Amniotic stem cell (primary cell): ENCODE measurements at regions not wholly inside any gene's neighbourhood (a gene's known extent, or its start where the extent isn't known, plus 50 kb on each side); places are given as distances from the start of the nearest gene placed in this dataset.
"Not testable (repeated sequence)": the region's sequence is repeated elsewhere in the genome, so short reads cannot be mapped to it uniquely, and the experiment has no call there.

Source experiments
- DNase-seq: peaks from one replicate; lab custom pipeline; 2025; lab: John Stamatoyannopoulos, UW

- DNase-seq, result no peak
Measured at GRCh38 chr7:43044511-43044910, 67.9 kb upstream of the HECW1 start.

- DNase-seq, result no peak
Measured at GRCh38 chr7:43054052-43054722, 58.3 kb upstream of the HECW1 start.

GRCh38 chr7:43057141-43057540, 55.3 kb upstream of the HECW1 start:
- no peak for DNase-seq

- no peak for DNase-seq
Measured at GRCh38 chr7:43058271-43059066, 54.0 kb upstream of the HECW1 start.

- DNase-seq, result not testable (repeated sequence)
Measured at GRCh38 chr7:43059067-43059600, 53.3 kb upstream of the HECW1 start.
